Testis (tissue), 2 donors: ENCODE measurements at regions not wholly inside any gene's neighbourhood (a gene's known extent, or its start where the extent isn't known, plus 50 kb on each side); places are given as distances from the start of the nearest gene placed in this dataset.

Experiments
- DNase-seq: peaks from one replicate; pipeline ENCODE4 v3.0.0-alpha.2; 2019
- H3K27ac ChIP-seq, 2 donors: fragments of 200-600 bp; sonication (generic); one replicate each; pipeline ENCODE4 v1.5.1; 2019
- H3K27me3 ChIP-seq: fragments of 200-600 bp; sonication (generic); one replicate; pipeline ENCODE4 v1.5.1; 2019
- H3K36me3 ChIP-seq: fragments of 200-600 bp; sonication (generic); one replicate; pipeline ENCODE4 v1.5.1; 2017; ENCODE audit warnings: low read depth; ENCODE audit errors: missing control alignments
- H3K4me1 ChIP-seq: fragments of 200-600 bp; sonication (generic); one replicate; pipeline ENCODE4 v1.5.1; 2019
- H3K4me3 ChIP-seq, 2 donors: fragments of 200-600 bp; sonication (generic); one replicate each; pipeline ENCODE4 v1.5.1; 2017 to 2019
- H3K9me3 ChIP-seq: fragments of 200-600 bp; sonication (generic); one replicate; pipeline ENCODE4 v1.5.1; 2017
- CTCF ChIP-seq, 3 experiments: fragments of 450-650 bp in 2 of 3; fragments of 200-600 bp in 1 of 3; sonication (generic) in 1 of 3; IDR thresholded peaks; one replicate each; pipeline ENCODE4 v1.5.1; 2016 to 2019; ENCODE audit warnings: antibody characterized with exemption in 3 of 3, mild to moderate bottlenecking in 2 of 3, moderate library complexity in 1 of 3
- POLR2A ChIP-seq: fragments of 450-650 bp; IDR thresholded peaks from one replicate; pipeline ENCODE4 v1.6.1; 2017; ENCODE audit warnings: antibody characterized with exemption, mild to moderate bottlenecking, moderate library complexity
- WGBS, 2 donors: methylation state at CpG; one replicate each; pipeline ENCODE4 v1.1.5; 2018; 5-methylcytosine and 5-hydroxymethylcytosine counted together
- intact Hi-C: fragments of 100-400 bp; cut with DNase I; formaldehyde crosslinking; loops from one replicate; pipeline ENCODE4 v1.15.1; 2023; ENCODE audit warnings: low total_unique reads

GRCh38 chr6:113736978-113737377 lies 120.2 kb upstream of the MARCKS start:
- H3K27me3 ChIP-seq: no peaks in the 10 kb centered on the region
- no peak overlapping the region for H3K4me3 ChIP-seq
- intact Hi-C loops: no loop called here
- H3K9me3 ChIP-seq: no peaks in the 10 kb centered on the region
- H3K4me1 ChIP-seq: no peaks in the 10 kb centered on the region
- DNase-seq: no peak
- no peaks in the 10 kb centered on the region for H3K36me3 ChIP-seq
- no peak overlapping the region for H3K27ac ChIP-seq
- no peak for TF ChIP-seq CTCF (IDR thresholded peaks at IDR 0.05)

- Histone ChIP-seq H3K4me1 (no peaks in the 10 kb centered on the region), H3K36me3 (no peaks in the 10 kb centered on the region), H3K4me3 (no peak overlapping the region), H3K27me3 (no peaks in the 10 kb centered on the region), H3K27ac (no peak overlapping the region), H3K9me3 (no peaks in the 10 kb centered on the region)
- DNase-seq: no peak
- intact Hi-C loops: no loop called here
- no peak for TF ChIP-seq CTCF (IDR thresholded peaks at IDR 0.05)
- TF ChIP-seq POLR2A: no peak
- WGBS, 2 donors: 84 to 94% methylated on average over 4 of the region's 4 CpGs
Measured at GRCh38 chr6:113739041-113739655, 118.0 kb upstream of the MARCKS start.

- DNase-seq: no peak
- Histone ChIP-seq H3K9me3 (no peaks in the 10 kb centered on the region), H3K4me1 (peaks cover 3% of the 10 kb centered on the region), H3K27ac (no peak overlapping the region), H3K4me3 (no peak overlapping the region), H3K27me3 (no peaks in the 10 kb centered on the region), H3K36me3 (no peaks in the 10 kb centered on the region)
- TF ChIP-seq POLR2A (no peak), CTCF (IDR thresholded peaks at IDR 0.05) (no peak)
- intact Hi-C loops: no loop called here
Measured at GRCh38 chr6:113741651-113742050, 115.5 kb upstream of the MARCKS start.

DNA sequence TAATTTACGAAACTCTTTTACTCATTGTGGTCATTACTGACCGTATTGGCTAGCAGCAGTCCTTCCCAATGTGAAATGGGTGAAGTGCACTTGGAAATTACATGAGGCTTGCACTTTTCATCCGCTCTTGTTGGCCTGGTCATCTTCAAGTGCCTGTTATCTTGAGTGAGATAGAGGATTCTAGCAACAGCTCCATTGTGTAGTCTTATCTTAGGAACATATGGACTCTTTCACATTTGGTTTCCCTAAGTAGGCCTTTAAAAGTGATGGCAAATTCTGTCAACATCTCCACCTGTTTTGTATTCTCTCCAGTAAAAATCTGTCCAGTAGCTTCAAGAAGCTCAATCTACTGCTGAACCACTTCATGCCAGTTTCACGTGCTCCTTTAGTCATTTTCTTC lies 114.8 kb upstream of the MARCKS start:
- intact Hi-C loops: no loop called here
- H3K27ac ChIP-seq: no peak overlapping the region
- H3K27me3 ChIP-seq: no peaks in the 10 kb centered on the region
- H3K4me1 ChIP-seq: peaks cover 3% of the 10 kb centered on the region
- H3K9me3 ChIP-seq: no peaks in the 10 kb centered on the region
- no peak overlapping the region for H3K4me3 ChIP-seq
- 83 to 96% methylated on average over 4 of the region's 4 CpGs for WGBS, 2 donors
- H3K36me3 ChIP-seq: no peaks in the 10 kb centered on the region
- no peak for DNase-seq
- TF ChIP-seq POLR2A (no peak), CTCF (IDR thresholded peaks at IDR 0.05) (no peak)

DNA sequence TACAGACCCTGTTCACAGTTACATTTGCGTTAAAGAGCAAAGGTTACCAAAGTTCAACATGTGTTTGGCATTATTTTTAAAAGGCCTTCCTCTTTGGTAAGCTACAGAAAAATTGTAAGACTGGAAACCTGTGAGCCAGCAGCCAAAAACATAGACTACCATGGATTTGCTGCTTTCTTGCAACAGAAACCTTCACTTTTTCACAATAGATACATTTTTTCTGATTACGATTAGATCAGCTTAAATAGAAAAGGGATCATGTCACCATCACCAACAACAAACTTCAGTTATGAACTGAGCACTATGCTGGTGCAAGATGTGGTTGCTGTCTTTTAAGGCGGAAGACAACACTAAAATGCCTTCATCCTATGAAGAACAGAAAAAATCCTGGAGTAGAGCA lies 112.3 kb upstream of the MARCKS start:
- H3K9me3 ChIP-seq: no peaks in the 10 kb centered on the region
- H3K4me1 ChIP-seq: peaks cover 3% of the 10 kb centered on the region
- no peaks in the 10 kb centered on the region for H3K36me3 ChIP-seq
- no peak for DNase-seq
- TF ChIP-seq CTCF (IDR thresholded peaks at IDR 0.05): no peak
- no peak for TF ChIP-seq POLR2A
- H3K27ac ChIP-seq: no peak overlapping the region
- no peaks in the 10 kb centered on the region for H3K27me3 ChIP-seq
- H3K4me3 ChIP-seq: no peak overlapping the region
- 63 to 67% methylated on average over 3 of the region's 3 CpGs for WGBS, 2 donors
- intact Hi-C loops: no loop called here
